DND-41 (cell line): ENCODE measurements at regions not wholly inside any gene's neighbourhood (a gene's known extent, or its start where the extent isn't known, plus 50 kb on each side); places are given as distances from the start of the nearest gene placed in this dataset.
"Not testable (repeated sequence)": the region's sequence is repeated elsewhere in the genome, so short reads cannot be mapped to it uniquely, and the experiment has no call there.

Experiments used
- ATAC-seq: fragments of 200-7000 bp; cut with Tn5 transposase; 3 replicates; pipeline ENCODE4 v1.9.1; 2021; ENCODE audit warnings: low read depth; ENCODE audit not compliant: insufficient read depth
- DNase-seq: peaks from one replicate; pipeline ENCODE4 v3.0.0-alpha.2; 2020
- H2AFZ ChIP-seq: 2 replicates; pipeline ENCODE4 v1.6.0; 2012; ENCODE audit warnings: low read depth, low read length
- H3K27ac ChIP-seq: 2 replicates; pipeline ENCODE4 v1.5.1; 2012; ENCODE audit warnings: low read length, inconsistent platforms
- H3K27me3 ChIP-seq: fragments of 200-600 bp; sonication (generic); 2 replicates; pipeline ENCODE4 v1.6.0; 2012; ENCODE audit warnings: low read length, mild to moderate bottlenecking, inconsistent platforms; ENCODE audit not compliant: insufficient read depth, poor library complexity
- H3K36me3 ChIP-seq: 2 replicates; pipeline ENCODE4 v1.5.1; 2012; ENCODE audit warnings: low read length, inconsistent platforms; ENCODE audit not compliant: insufficient read depth
- H3K4me1 ChIP-seq: 2 replicates; pipeline ENCODE4 v1.5.1; 2012; ENCODE audit warnings: mild to moderate bottlenecking, low read length; ENCODE audit not compliant: insufficient read depth
- H3K4me2 ChIP-seq: 2 replicates; pipeline ENCODE4 v1.6.0; 2012; ENCODE audit warnings: mild to moderate bottlenecking, moderate library complexity, low read length, inconsistent platforms; ENCODE audit not compliant: insufficient read depth
- H3K4me3 ChIP-seq, 2 experiments: fragments of 200-600 bp in 1 of 2; shearing (Covaris generic) in 1 of 2; 2 replicates each; pipeline ENCODE4 v1.5.1; 2012 to 2016; ENCODE audit warnings: inconsistent platforms in 2 of 2, low read length in 2 of 2, mild to moderate bottlenecking in 2 of 2, low read depth in 1 of 2, moderate library complexity in 1 of 2
- H3K79me2 ChIP-seq: 2 replicates; pipeline ENCODE4 v1.6.0; 2012; ENCODE audit warnings: low read length, inconsistent platforms; ENCODE audit not compliant: insufficient read depth
- H3K9ac ChIP-seq: 2 replicates; pipeline ENCODE4 v1.6.0; 2012; ENCODE audit warnings: low read depth, mild to moderate bottlenecking, inconsistent platforms, low read length, moderate library complexity
- H3K9me3 ChIP-seq: 2 replicates; pipeline ENCODE4 v1.5.1; 2012; ENCODE audit warnings: low read length, moderate library complexity, mild to moderate bottlenecking, inconsistent platforms; ENCODE audit not compliant: insufficient read depth, severe bottlenecking
- H4K20me1 ChIP-seq: 2 replicates; pipeline ENCODE4 v1.6.0; 2012; ENCODE audit warnings: low read length; ENCODE audit not compliant: insufficient read depth
- EZH2 ChIP-seq: IDR thresholded peaks from 3 replicates; pipeline ENCODE4 v1.6.1; 2012; ENCODE audit warnings: borderline replicate concordance, low read depth, mild to moderate bottlenecking, moderate library complexity, low read length, inconsistent platforms; ENCODE audit not compliant: severe bottlenecking
- TF ChIP-seq, protein P1 (sequence below): IDR thresholded peaks from 2 replicates; pipeline ENCODE4 v1.5.1; 2012; ENCODE audit warnings: borderline replicate concordance, low read length, moderate library complexity, mild to moderate bottlenecking; ENCODE audit not compliant: poor library complexity, severe bottlenecking; ENCODE audit errors: extremely low read depth

GRCh38 chr10:106348933-106349332 lies 815.6 kb downstream of the SORCS1 start:
- Histone ChIP-seq H3K4me1 (no peaks in the 10 kb centered on the region), H3K9ac (no peak overlapping the region), H3K9me3 (no peaks in the 10 kb centered on the region), H3K4me3 (no peak overlapping the region), H3K4me2 (no peak overlapping the region), H3K36me3 (no peaks in the 10 kb centered on the region), H3K27ac (no peak overlapping the region), H3K79me2 (no peaks in the 10 kb centered on the region), H2AFZ (no peak overlapping the region), H4K20me1 (no peaks in the 10 kb centered on the region), H3K27me3 (no peaks in the 10 kb centered on the region)
- TF ChIP-seq EZH2, result no peak
- TF ChIP-seq, protein P1, sequence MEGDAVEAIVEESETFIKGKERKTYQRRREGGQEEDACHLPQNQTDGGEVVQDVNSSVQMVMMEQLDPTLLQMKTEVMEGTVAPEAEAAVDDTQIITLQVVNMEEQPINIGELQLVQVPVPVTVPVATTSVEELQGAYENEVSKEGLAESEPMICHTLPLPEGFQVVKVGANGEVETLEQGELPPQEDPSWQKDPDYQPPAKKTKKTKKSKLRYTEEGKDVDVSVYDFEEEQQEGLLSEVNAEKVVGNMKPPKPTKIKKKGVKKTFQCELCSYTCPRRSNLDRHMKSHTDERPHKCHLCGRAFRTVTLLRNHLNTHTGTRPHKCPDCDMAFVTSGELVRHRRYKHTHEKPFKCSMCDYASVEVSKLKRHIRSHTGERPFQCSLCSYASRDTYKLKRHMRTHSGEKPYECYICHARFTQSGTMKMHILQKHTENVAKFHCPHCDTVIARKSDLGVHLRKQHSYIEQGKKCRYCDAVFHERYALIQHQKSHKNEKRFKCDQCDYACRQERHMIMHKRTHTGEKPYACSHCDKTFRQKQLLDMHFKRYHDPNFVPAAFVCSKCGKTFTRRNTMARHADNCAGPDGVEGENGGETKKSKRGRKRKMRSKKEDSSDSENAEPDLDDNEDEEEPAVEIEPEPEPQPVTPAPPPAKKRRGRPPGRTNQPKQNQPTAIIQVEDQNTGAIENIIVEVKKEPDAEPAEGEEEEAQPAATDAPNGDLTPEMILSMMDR, result no peak
- ATAC-seq (no peak), DNase-seq (no peak)

- H3K4me1 ChIP-seq, result no peaks in the 10 kb centered on the region
- no peaks in the 10 kb centered on the region for H3K79me2 ChIP-seq
- H3K36me3 ChIP-seq, result no peaks in the 10 kb centered on the region
- DNase-seq (no peak), ATAC-seq (no peak)
- no peak overlapping the region for H3K4me2 ChIP-seq
- H3K27me3 ChIP-seq, result no peaks in the 10 kb centered on the region
- H3K4me3 ChIP-seq, result no peak overlapping the region
- H3K27ac ChIP-seq, result no peak overlapping the region
- H3K9ac ChIP-seq, result no peak overlapping the region
- H2AFZ ChIP-seq, result no peak overlapping the region
- H3K9me3 ChIP-seq, result no peaks in the 10 kb centered on the region
- H4K20me1 ChIP-seq, result no peaks in the 10 kb centered on the region
- TF ChIP-seq, protein P1, result no peak
- no peak for TF ChIP-seq EZH2
Observed at GRCh38 chr10:106347547-106347946, 817.0 kb downstream of the SORCS1 start.

GRCh38 chr10:106343539-106343938 lies 821.0 kb downstream of the SORCS1 start:
- DNase-seq, H3K9me3 ChIP-seq, H2AFZ ChIP-seq, H3K4me3 ChIP-seq, H3K79me2 ChIP-seq, H3K9ac ChIP-seq, H3K4me1 ChIP-seq, H3K27ac ChIP-seq, H3K27me3 ChIP-seq, H4K20me1 ChIP-seq, ATAC-seq, H3K4me2 ChIP-seq, H3K36me3 ChIP-seq: not testable (repeated sequence)

DNA sequence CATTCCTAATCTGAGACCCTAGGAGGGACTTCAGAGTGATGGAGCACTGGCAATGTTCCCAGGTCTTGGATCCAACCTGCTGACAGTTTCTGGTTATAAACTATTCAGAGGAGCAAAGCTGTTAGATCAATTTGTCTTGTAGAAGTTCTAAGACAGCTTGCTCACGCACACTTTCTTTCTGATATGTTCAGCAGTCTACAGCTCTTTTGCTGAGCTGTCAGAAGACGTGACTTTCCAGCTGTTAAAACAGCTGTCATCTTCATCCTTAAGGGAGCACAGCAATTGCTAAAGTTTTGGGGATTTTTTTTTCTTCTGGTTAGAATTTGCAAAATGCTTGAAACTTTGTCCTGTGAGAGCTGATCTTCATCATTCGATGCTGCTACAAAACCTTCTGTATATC lies 823.1 kb downstream of the SORCS1 start:
- no peaks in the 10 kb centered on the region for H3K27me3 ChIP-seq
- H3K4me2 ChIP-seq, result no peak overlapping the region
- H3K4me1 ChIP-seq, result no peaks in the 10 kb centered on the region
- ATAC-seq (no peak), DNase-seq (no peak)
- H3K27ac ChIP-seq, result no peak overlapping the region
- no peaks in the 10 kb centered on the region for H3K79me2 ChIP-seq
- H3K4me3 ChIP-seq, result no peak overlapping the region
- H2AFZ ChIP-seq, result no peak overlapping the region
- no peaks in the 10 kb centered on the region for H3K36me3 ChIP-seq
- TF ChIP-seq, protein P1, result no peak
- no peak for TF ChIP-seq EZH2
- H3K9me3 ChIP-seq, result no peaks in the 10 kb centered on the region
- no peak overlapping the region for H3K9ac ChIP-seq
- no peaks in the 10 kb centered on the region for H4K20me1 ChIP-seq
